OCI-LY1 (cell line): ENCODE measurements at regions not wholly inside any gene's neighbourhood (a gene's known extent, or its start where the extent isn't known, plus 50 kb on each side); places are given as distances from the start of the nearest gene placed in this dataset.

Source experiments
- H2AFZ ChIP-seq: fragments of 200-600 bp; sonication (generic), shearing (Covaris generic); 2 replicates; pipeline ENCODE4 v1.6.0; 2014; ENCODE audit warnings: antibody characterized with exemption, mild to moderate bottlenecking, low read length
- H3F3A ChIP-seq: fragments of 200-600 bp; sonication (generic), shearing (Covaris generic); 2 replicates; pipeline ENCODE4 v1.6.0; 2014; ENCODE audit warnings: mild to moderate bottlenecking, antibody characterized with exemption, low read length, moderate library complexity; ENCODE audit not compliant: insufficient read depth
- H3K27ac ChIP-seq: fragments of 200-600 bp; sonication (generic); 2 replicates; pipeline ENCODE4 v1.5.1; 2014; ENCODE audit warnings: low read length, mixed run types, mild to moderate bottlenecking, low read depth; ENCODE audit not compliant: poor library complexity, severe bottlenecking
- H3K27me3 ChIP-seq: fragments of 200-600 bp; sonication (generic); 2 replicates; pipeline ENCODE4 v1.6.0; 2014; ENCODE audit warnings: antibody characterized with exemption, mild to moderate bottlenecking, low read length, moderate library complexity; ENCODE audit not compliant: insufficient read depth
- H3K36me3 ChIP-seq: fragments of 200-600 bp; sonication (generic); 2 replicates; pipeline ENCODE4 v1.6.1; 2014; ENCODE audit warnings: mild to moderate bottlenecking, antibody characterized with exemption, low read length, moderate library complexity, mixed read lengths; ENCODE audit not compliant: insufficient read depth
- H3K4me1 ChIP-seq: fragments of 200-600 bp; sonication (generic); 2 replicates; pipeline ENCODE4 v1.5.1; 2014; ENCODE audit warnings: mild to moderate bottlenecking, low read length, moderate library complexity; ENCODE audit not compliant: insufficient read depth, severe bottlenecking
- H3K4me2 ChIP-seq: fragments of 200-600 bp; sonication (generic), shearing (Covaris generic); 2 replicates; pipeline ENCODE4 v1.6.1; 2014; ENCODE audit warnings: low read length
- H3K4me3 ChIP-seq: fragments of 200-600 bp; sonication (generic); 2 replicates; pipeline ENCODE4 v1.5.1; 2014; ENCODE audit warnings: low read length, low read depth, mild to moderate bottlenecking, mixed read lengths; ENCODE audit not compliant: poor library complexity, severe bottlenecking
- H3K79me2 ChIP-seq: fragments of 200-600 bp; shearing (Covaris generic); 2 replicates; pipeline ENCODE4 v1.6.1; 2016; ENCODE audit warnings: mixed run types, low read length, mixed read lengths; ENCODE audit not compliant: insufficient read depth
- H3K9ac ChIP-seq: fragments of 200-600 bp; sonication (generic), shearing (Covaris generic); 2 replicates; pipeline ENCODE4 v1.6.1; 2014; ENCODE audit warnings: mild to moderate bottlenecking, low read length, mixed read lengths
- H3K9me2 ChIP-seq: fragments of 200-600 bp; sonication (generic), shearing (Covaris generic); 2 replicates; pipeline ENCODE4 v1.6.1; 2014; ENCODE audit warnings: low read depth, mild to moderate bottlenecking, low read length, mixed read lengths
- H3K9me3 ChIP-seq: fragments of 200-600 bp; shearing (Covaris generic); 2 replicates; pipeline ENCODE4 v1.6.1; 2014; ENCODE audit warnings: low read length, mixed read lengths
- H4K20me1 ChIP-seq: fragments of 200-600 bp; sonication (generic), shearing (Covaris generic); 2 replicates; pipeline ENCODE4 v1.6.0; 2016; ENCODE audit warnings: mild to moderate bottlenecking, low read length; ENCODE audit not compliant: insufficient read depth
- CTCF ChIP-seq: fragments of 200-600 bp; sonication (generic), shearing (Covaris generic); IDR thresholded peaks from 2 replicates; pipeline ENCODE4 v1.5.1; 2017; ENCODE audit warnings: mild to moderate bottlenecking, antibody characterized with exemption, low read length, moderate library complexity, mixed read lengths
- EZH2 ChIP-seq: fragments of 200-600 bp; sonication (generic), shearing (Covaris generic); IDR thresholded peaks from 2 replicates; pipeline ENCODE4 v1.8.0; 2017; ENCODE audit warnings: borderline replicate concordance, mixed run types, mild to moderate bottlenecking, antibody characterized with exemption, low read length, moderate library complexity, mixed read lengths

GRCh38 chr3:194928227-194928626 is 242.5 kb downstream of the FAM43A start:
- no peak overlapping the region for H2AFZ ChIP-seq
- H3K4me3 ChIP-seq: no peak overlapping the region
- no peak overlapping the region for H3K9ac ChIP-seq
- no peak overlapping the region for H3K4me2 ChIP-seq
- H4K20me1 ChIP-seq: no peaks in the 10 kb centered on the region
- no peaks in the 10 kb centered on the region for H3K9me3 ChIP-seq
- H3K27me3 ChIP-seq: peaks cover 8% of the 10 kb centered on the region; the same call in 1 of the 2 replicates
- no peaks in the 10 kb centered on the region for H3K9me2 ChIP-seq
- H3K79me2 ChIP-seq: no peaks in the 10 kb centered on the region
- H3F3A ChIP-seq: no peaks in the 10 kb centered on the region
- H3K27ac ChIP-seq: no peak overlapping the region
- no peaks in the 10 kb centered on the region for H3K36me3 ChIP-seq
- H3K4me1 ChIP-seq: no peaks in the 10 kb centered on the region
- TF ChIP-seq EZH2 (no peak), CTCF (no peak)

DNA sequence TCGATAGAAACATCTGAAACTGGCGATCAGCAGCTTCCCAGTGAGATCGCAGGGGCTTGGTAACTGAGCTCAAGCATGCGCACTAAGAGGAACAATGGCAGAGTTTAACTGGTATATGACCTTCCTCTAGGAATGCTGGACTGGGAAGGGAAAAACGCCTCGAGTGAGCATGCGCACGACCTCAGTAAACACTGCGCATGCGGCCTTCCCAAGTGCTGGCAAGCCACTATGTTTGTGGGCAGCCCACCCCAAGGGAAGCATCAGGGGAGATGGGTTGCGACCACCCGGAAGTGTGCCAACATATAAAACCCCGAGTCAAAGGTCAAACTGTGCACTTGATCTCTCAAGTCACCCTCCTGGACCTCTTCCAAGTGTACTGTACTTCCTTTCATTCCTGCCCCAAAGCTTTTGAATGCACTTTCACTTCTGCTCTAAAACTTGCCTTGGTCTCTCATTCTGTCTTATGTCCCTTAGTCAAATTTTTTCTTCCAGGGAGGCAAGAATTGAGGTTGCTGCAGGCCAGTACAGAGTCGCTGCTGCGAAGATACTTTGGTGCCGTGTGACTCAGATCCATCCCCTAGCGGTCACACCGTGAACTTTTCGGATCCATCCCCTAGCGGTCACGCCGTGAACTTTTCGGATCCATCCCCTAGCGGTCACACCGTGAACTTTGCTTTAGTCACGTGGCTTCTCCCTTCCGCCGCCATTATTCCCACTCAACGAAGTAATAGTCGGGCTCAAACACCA is 243.3 kb downstream of the FAM43A start:
- Histone ChIP-seq H3K9me3 (no peaks in the 10 kb centered on the region), H3K27ac (no peak overlapping the region), H3F3A (no peaks in the 10 kb centered on the region), H2AFZ (no peak overlapping the region), H3K4me1 (no peaks in the 10 kb centered on the region), H3K9me2 (no peaks in the 10 kb centered on the region), H4K20me1 (no peaks in the 10 kb centered on the region), H3K4me3 (no peak overlapping the region), H3K4me2 (no peak overlapping the region), H3K27me3 (peaks cover 10% of the 10 kb centered on the region; the same call in 1 of the 2 replicates), H3K9ac (no peak overlapping the region), H3K79me2 (no peaks in the 10 kb centered on the region), H3K36me3 (no peaks in the 10 kb centered on the region)
- TF ChIP-seq EZH2 (no peak), CTCF (peak; percentile 22; the same call in 1 of the 2 replicates)

DNA sequence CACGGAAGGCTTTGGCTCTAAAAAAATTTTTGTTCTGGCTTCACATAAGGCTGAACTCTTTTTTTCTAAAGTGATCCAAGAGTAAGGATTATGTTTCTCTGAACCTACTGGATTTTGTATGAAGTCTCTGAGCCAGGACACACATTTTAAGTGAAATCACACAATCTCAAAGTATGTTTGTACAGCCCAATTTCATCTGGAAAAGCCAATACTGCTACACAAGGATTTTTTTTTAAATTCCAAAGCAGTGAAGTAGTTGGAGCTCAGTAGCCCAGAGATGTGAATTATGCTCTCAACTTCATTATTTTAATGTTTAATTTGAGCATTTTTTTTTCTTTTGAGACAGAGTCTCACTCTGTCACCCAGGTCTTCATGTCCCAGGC is 243.9 kb downstream of the FAM43A start:
- Histone ChIP-seq H4K20me1 (no peaks in the 10 kb centered on the region), H3K4me2 (no peak overlapping the region), H3K9ac (no peak overlapping the region), H3K36me3 (no peaks in the 10 kb centered on the region), H3K27me3 (peaks cover 10% of the 10 kb centered on the region; the same call in 1 of the 2 replicates), H3K9me2 (no peaks in the 10 kb centered on the region), H3F3A (no peaks in the 10 kb centered on the region), H2AFZ (no peak overlapping the region), H3K79me2 (no peaks in the 10 kb centered on the region), H3K27ac (no peak overlapping the region), H3K4me3 (no peak overlapping the region), H3K4me1 (no peaks in the 10 kb centered on the region), H3K9me3 (no peaks in the 10 kb centered on the region)
- TF ChIP-seq EZH2: no peak
- no peak for TF ChIP-seq CTCF
